GM19023 (cell line): ENCODE measurements at regions not wholly inside any gene's neighbourhood (a gene's known extent, or its start where the extent isn't known, plus 50 kb on each side); places are given as distances from the start of the nearest gene placed in this dataset.

Experiments used
- ATAC-seq: cut with Tn5 transposase; IDR thresholded peaks from one replicate; pipeline ENCODE4 v1.9.1; 2021; ENCODE audit warnings: mild to moderate bottlenecking, moderate library complexity; ENCODE audit not compliant: unreplicated experiment

GRCh38 chr13:109670776-109671175 lies 115.6 kb downstream of the IRS2 start:
- no peak for ATAC-seq

GRCh38 chr13:109669956-109670355 lies 116.4 kb downstream of the IRS2 start:
- no peak for ATAC-seq

DNA sequence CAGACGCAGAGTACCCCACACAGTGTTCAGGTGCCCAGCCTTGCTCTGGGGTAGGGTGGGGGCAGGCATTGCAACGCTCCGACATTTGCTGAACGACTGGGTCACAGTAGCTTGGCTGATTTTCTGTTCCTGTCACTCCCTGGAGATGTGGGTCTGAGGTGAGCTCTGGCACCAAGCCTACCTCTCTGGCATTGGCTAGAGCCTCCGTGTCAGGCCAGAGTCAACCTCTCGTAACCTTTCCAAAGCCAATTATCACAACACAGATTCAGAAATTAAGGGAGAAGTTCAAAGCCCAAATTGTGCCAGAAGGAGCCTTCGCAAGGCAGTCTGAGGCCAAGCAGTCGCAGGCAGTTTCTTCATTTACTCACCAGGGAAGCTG lies 117.2 kb downstream of the IRS2 start:
- no peak for ATAC-seq

DNA sequence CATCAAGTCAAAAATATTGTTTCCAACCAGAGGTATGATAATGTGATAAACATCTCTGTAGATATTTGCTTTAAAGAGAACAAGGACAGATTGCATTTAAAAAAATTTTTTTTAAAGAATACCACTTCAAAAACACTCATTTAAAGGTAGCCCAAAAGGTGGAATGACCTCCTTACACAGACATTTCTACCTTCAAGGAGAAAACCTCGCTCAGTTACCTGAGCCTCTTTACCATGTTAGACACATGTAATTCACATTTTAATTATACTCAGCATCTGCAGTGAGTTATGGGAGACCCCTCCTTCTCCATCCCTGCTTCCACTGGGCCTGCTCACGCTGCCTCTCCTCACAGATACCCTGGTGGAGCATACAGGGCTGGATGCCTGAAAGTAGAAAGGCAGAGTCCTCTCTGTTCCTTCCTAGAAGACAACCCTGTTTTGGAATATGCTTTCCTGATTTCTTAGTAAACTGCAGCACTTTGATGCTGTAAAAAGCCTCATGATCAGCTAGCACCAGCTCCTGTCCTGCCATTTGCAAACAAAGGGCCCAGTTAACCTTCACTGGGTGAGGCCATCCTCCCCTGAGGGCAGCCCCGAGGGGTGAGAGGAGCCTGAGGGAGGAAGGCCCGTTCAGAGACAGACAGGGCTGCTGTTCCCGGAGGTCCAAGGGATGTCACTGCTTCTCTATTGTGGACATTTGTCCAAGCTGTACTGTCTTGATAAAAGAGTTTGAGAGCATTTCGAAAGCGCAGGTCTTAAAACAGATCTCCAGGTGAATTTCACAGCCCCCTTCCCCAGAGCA lies 117.8 kb downstream of the IRS2 start:
- ATAC-seq = no peak

DNA sequence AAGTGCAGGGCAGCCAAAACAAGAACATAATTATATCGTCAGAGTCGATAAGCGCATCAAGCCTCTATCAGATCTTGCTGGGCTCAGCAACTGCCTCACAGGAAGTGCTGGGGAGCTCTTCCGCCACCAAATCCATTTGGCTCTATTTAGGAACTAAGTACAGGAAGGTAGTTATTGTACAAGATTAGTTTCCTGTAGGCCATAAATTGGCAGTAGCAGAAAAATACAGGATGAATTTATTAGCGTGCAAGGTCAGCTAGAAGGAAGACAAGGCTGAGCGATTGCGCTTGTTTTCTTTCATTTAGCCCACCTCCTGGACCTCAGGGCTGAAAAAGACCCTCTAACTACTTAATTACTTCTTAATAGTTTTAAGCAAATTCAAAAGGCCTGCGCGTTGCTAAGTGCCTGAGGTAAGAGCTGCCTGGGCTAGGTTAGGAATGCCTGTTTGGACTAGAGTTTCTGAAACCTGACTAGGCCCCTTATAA lies 118.5 kb downstream of the IRS2 start:
- no peak for ATAC-seq

DNA sequence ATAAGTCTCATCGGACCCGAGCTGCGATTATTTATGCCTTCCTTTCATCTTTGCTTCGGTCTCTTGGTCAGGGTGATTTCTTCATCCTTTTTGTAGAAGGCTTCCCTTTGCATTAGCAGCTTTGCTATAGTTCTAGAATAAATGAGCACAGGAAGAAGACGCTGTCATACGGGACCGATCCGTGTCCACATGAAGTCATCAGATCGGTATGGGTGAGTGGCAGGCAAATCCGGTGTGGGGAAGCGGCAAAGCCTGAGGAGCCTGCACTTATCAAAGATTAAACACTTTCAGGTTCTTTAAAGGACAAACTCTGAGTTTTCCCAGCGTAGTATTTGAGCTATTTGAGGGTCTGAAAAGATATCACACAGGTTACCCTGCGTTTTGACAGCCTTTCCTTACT lies 119.3 kb downstream of the IRS2 start:
- no peak for ATAC-seq

DNA sequence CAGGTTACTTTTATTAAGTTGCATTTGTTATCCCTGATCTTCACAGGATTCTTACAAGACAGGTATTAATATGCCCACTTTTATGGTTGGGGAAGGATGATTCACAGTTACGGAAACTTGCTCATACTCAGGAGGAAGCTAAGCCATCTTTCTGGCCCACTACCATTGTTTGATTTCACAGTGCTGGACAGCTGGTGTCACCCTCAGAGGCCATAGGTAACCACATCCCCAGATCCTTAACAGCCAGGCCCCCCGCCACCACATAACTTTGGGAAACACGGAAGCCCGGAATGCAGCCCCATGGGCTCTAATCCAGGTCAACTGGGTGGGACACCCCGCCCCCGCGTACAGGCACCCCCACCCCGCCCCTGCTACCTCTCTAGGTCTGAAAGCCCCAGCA lies 119.7 kb downstream of the IRS2 start:
- ATAC-seq = no peak

- ATAC-seq = no peak
Measured at GRCh38 chr13:109665781-109666249, 120.6 kb downstream of the IRS2 start.

- no peak for ATAC-seq
Measured at GRCh38 chr13:109665240-109665639, 121.1 kb downstream of the IRS2 start.

DNA sequence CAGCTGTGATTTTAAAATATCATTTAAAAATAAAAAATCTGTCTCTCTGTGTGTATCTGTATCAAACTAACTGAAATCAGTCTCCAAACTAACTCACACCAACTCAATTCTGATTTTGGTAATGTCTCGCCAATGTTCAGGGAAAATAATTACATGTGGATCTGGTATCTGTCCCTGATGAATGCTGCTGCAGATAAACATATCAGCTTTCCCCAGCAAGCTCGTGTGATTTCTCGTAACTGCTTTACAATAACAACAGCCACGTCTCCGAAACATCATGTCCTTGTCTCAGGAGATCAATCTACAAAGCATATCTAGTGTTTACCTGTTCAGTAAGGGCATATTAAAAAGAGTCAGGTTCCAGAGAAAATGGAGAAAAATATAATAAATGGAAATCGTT lies 129.0 kb downstream of the IRS2 start:
- ATAC-seq = no peak

DNA sequence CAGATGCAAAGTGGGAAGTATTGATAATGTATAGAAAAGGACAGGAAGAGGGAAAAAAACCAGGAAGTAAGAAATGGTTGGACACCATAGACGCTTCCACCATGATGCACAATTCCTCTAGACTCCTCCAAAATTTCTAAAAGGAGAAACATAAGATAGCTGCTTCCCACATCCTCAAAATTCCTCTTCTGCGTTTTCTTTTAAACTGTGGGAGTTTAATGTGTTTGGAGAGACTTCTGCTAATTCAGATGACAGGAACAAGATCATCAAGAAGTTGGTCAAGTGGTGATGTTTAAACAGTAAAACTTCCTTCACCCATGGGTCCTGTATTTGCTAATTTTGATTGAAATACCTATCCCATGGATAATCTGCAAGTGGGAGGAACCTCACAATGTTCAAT lies 130.2 kb downstream of the IRS2 start:
- no peak for ATAC-seq

DNA sequence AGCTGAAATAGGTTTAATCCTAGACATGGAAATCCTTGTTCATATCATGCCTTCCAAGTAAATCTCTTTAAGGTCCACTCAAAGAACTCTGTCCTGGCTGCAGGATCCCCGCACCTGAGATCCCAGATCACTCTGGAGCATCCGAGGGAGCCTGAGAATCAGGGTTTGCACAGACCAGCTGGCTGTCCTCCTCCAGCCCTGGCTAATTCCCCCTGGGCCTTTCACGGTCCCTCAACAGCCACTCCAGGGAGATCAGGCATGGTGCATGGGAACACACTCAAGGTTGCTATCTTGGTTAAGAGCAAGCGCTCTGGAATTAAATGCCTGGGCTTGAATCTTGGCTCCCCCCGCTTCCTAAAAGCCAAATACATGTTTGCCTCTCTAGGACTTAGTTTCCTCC lies 130.8 kb downstream of the IRS2 start:
- no peak for ATAC-seq

GRCh38 chr13:109655206-109655600 lies 131.2 kb downstream of the IRS2 start:
- ATAC-seq = no peak

DNA sequence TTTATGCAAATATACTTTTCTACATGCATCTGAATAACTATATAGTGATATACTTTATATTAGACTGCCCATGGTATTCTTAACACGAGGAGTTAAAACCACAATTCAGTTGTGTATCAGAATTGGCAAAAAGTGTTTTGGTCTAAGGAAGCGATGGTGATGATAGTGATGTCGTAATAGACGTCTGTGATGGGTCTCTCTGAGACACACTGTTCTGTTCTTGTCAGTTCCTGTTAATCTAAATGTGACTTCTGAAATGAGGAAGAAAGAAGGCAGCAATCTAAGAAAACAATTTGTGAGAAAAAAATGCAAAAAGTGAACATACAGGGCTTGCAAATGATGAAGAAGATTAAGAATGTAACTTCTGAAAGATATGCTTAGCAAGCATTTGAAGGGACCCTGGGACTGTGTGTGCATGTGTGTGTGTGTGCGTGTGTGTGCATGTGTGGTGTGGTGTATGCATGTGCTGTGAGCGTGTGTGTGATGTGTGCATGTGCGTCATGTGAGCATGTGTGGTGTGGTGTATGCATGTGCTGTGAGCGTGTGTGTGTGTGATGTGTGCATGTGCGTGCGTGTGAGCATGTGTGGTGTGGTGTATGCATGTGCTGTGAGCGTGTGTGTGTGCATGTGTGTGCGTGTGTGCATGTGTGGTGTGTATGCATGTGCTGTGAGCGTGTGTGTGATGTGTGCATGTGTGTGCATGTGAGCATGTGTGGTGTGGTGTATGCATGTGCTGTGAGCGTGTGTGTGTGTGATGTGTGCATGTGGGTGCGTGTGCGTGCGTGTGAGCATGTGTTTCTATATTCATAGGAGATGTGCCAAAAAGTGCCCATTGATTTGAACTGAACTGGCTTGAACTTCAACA lies 131.8 kb downstream of the IRS2 start:
- no peak for ATAC-seq

- ATAC-seq = no peak
Measured at GRCh38 chr13:109652531-109652930, 133.9 kb downstream of the IRS2 start.

DNA sequence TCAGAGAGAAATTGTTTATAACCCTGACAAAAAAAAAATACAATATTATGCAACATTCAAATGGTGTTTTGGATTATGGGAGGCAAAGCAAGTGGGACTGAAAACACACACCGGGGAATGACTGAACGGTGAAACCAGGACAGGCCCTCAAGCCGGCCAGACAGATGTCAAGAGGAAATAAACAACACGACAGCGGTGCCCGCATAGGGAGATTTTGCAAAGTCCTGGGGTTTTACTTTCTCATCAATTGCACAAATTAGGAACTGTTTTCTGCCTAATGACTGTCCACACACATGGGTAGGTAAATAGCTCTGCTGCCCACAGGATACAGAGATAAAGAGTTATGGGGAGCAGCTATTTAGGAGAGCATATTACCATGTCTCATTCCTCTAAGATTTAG lies 134.5 kb downstream of the IRS2 start:
- ATAC-seq = no peak

GRCh38 chr13:109651311-109651710 lies 135.1 kb downstream of the IRS2 start:
- no peak for ATAC-seq

DNA sequence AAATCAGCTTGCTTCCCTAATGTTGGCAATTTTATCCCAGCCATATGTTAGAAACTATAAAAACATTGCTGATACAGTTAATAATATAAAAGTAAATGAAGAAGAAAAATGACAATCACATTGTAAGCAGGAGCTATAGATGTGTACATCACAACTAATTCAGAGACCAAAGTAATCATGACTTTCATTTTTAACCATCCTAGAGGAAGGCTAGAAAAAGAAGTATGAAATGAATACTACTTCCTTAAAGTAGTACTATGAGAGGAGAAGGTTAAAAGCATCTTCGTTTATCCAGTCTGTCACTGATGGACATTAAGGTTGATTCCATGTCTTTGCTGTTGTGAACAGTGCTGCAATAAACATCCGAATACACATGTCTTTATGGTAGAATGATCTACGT lies 135.5 kb downstream of the IRS2 start:
- no peak for ATAC-seq

- no peak for ATAC-seq
Measured at GRCh38 chr13:109649713-109650112, 136.7 kb downstream of the IRS2 start.

DNA sequence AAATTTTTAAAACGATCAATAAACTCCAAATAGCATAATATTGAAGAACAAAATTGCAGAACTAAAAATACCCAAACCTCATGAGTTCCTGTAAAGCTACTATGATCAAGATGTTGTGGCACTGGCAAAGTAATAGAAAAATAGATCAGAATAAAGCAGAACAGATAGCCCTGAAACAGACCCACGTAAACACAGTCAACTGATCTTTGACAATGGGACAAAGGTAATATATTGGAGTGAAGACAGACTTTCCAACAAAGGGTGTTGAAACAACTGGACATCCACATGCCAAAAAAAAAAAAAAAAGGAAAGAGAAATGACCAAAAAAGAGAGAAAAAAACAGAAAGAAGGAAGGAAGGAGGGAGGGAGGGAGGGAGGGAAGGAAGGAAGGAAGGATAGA lies 138.7 kb downstream of the IRS2 start:
- ATAC-seq = no peak

GRCh38 chr13:109647053-109647452 lies 139.3 kb downstream of the IRS2 start:
- ATAC-seq = no peak

DNA sequence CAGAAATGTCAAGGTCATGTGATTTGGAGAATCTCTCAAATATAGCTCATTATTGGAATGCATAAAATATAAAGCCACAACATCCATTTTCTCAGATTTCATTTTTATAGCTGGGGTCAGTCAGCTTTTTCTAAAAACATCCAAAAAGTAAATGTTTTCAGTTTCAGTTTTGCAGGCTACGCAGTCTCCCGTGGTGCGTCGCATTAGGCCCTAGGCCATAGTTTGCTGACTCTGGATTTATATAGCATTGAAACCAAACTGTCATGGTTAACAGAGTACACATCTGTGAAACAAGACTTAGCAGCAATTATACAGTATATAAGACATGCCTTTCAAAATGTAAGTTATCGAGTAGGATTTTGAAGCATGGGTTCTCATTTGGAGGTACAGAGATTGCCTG lies 140.0 kb downstream of the IRS2 start:
- no peak for ATAC-seq
